ENCODE measurements at regions not wholly inside any gene's neighbourhood (a gene's known extent, or its start where the extent isn't known, plus 50 kb on each side); places are given as distances from the start of the nearest gene placed in this dataset.

- DNase-seq (ENCODE audit: low spot score in 2 of 2, unreplicated experiment in 2 of 2): no peak
- Mint-ChIP-seq H3K27me3 (ENCODE audit: low read depth) (no peaks in the 10 kb centered on the region), H3K27ac (no peak overlapping the region), H3K4me1 (peaks cover 10% of the 10 kb centered on the region), H3K36me3 (peaks cover 2% of the 10 kb centered on the region), H3K9me3 (peaks cover 18% of the 10 kb centered on the region), H3K4me3 (no peak overlapping the region)
- no peak for TF ChIP-seq CTCF (IDR thresholded peaks at IDR 0.05; ENCODE audit: unreplicated experiment)
Observed at GRCh38 chr4:156251373-156252065, 297.9 kb upstream of the CTSO start.

- H3K4me1 Mint-ChIP-seq: no peaks in the 10 kb centered on the region
- no peak for DNase-seq (ENCODE audit: low spot score in 2 of 2, unreplicated experiment in 2 of 2)
- H3K9me3 Mint-ChIP-seq: peaks cover 21% of the 10 kb centered on the region
- TF ChIP-seq CTCF (IDR thresholded peaks at IDR 0.05; ENCODE audit: unreplicated experiment): no peak
- peaks cover 5% of the 10 kb centered on the region for H3K36me3 Mint-ChIP-seq
- H3K27ac Mint-ChIP-seq: no peak overlapping the region
- H3K27me3 Mint-ChIP-seq (ENCODE audit: low read depth): no peaks in the 10 kb centered on the region
- no peak overlapping the region for H3K4me3 Mint-ChIP-seq
Observed at GRCh38 chr4:156248917-156249316, 295.3 kb upstream of the CTSO start.

- H3K9me3 Mint-ChIP-seq: peaks cover 32% of the 10 kb centered on the region
- no peak overlapping the region for H3K27ac Mint-ChIP-seq
- no peak overlapping the region for H3K4me3 Mint-ChIP-seq
- no peak for DNase-seq (ENCODE audit: low spot score in 2 of 2, unreplicated experiment in 2 of 2)
- TF ChIP-seq CTCF (IDR thresholded peaks at IDR 0.05; ENCODE audit: unreplicated experiment): no peak
- H3K4me1 Mint-ChIP-seq: peaks cover under 1% of the 10 kb centered on the region
- no peaks in the 10 kb centered on the region for H3K27me3 Mint-ChIP-seq (ENCODE audit: low read depth)
- H3K36me3 Mint-ChIP-seq: peaks cover 7% of the 10 kb centered on the region
Observed at GRCh38 chr4:156247470-156247869, 293.8 kb upstream of the CTSO start.

GRCh38 chr4:156243015-156243414 lies 289.3 kb upstream of the CTSO start:
- no peak for TF ChIP-seq CTCF (IDR thresholded peaks at IDR 0.05; ENCODE audit: unreplicated experiment)
- no peak overlapping the region for H3K27ac Mint-ChIP-seq
- no peak for DNase-seq (ENCODE audit: low spot score in 2 of 2, unreplicated experiment in 2 of 2)
- H3K27me3 Mint-ChIP-seq (ENCODE audit: low read depth): no peaks in the 10 kb centered on the region
- H3K36me3 Mint-ChIP-seq: peaks cover 7% of the 10 kb centered on the region
- H3K4me1 Mint-ChIP-seq: peaks cover 4% of the 10 kb centered on the region
- H3K4me3 Mint-ChIP-seq: no peak overlapping the region
- peaks cover 21% of the 10 kb centered on the region for H3K9me3 Mint-ChIP-seq

- no peak overlapping the region for H3K27ac Mint-ChIP-seq
- peaks cover 7% of the 10 kb centered on the region for H3K36me3 Mint-ChIP-seq
- DNase-seq (ENCODE audit: low spot score in 2 of 2, unreplicated experiment in 2 of 2): no peak
- H3K4me3 Mint-ChIP-seq: no peak overlapping the region
- no peaks in the 10 kb centered on the region for H3K27me3 Mint-ChIP-seq (ENCODE audit: low read depth)
- peaks cover 21% of the 10 kb centered on the region for H3K9me3 Mint-ChIP-seq
- no peak for TF ChIP-seq CTCF (IDR thresholded peaks at IDR 0.05; ENCODE audit: unreplicated experiment)
- H3K4me1 Mint-ChIP-seq: peaks cover 4% of the 10 kb centered on the region
Observed at GRCh38 chr4:156242390-156242789, 288.7 kb upstream of the CTSO start.

Measured in mesothelial cell of epicardium (in vitro differentiated cells).